Fibroblast of pulmonary artery (primary cell): ENCODE measurements at regions not wholly inside any gene's neighbourhood (a gene's known extent, or its start where the extent isn't known, plus 50 kb on each side); places are given as distances from the start of the nearest gene placed in this dataset.

Experiments used
- DNase-seq: peaks from one replicate; pipeline ENCODE4 v3.0.0-alpha.2; 2010; ENCODE audit warnings: low read depth
- H3K4me3 ChIP-seq: replicated peaks from 2 replicates; pipeline ENCODE4 v1.5.1; 2011; ENCODE audit warnings: low read depth, mild to moderate bottlenecking, control low read depth, low read length, moderate library complexity
- TF ChIP-seq, protein P1 (sequence below): IDR thresholded peaks from 2 replicates; pipeline ENCODE4 v1.5.1; 2011; ENCODE audit warnings: mild to moderate bottlenecking, control low read depth, low read length, inconsistent platforms; ENCODE audit errors: missing control alignments

GRCh38 chr2:39568561-39569006 is 97.1 kb upstream of the TMEM178A start:
- H3K4me3 ChIP-seq: no peak overlapping the region

DNA sequence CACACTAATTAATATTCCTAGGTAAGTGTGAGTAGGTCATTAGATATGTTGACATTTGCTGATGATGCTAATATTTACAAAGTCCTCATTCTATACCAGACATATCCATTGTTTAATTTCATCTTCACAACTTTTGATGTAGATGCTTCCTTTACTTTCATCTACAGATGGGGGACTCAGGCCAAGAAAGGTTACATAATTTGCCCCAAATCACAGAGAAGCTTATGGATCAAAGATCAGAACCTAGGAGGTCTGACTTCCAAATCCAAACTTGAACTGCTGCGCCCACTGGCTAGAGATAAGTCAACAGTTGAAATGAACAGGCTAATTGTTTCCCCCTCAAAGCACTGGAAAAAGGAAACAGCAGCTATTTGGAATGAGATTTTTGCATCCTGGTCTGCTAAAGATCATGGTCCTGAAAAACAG is 95.6 kb upstream of the TMEM178A start:
- TF ChIP-seq, protein P1, sequence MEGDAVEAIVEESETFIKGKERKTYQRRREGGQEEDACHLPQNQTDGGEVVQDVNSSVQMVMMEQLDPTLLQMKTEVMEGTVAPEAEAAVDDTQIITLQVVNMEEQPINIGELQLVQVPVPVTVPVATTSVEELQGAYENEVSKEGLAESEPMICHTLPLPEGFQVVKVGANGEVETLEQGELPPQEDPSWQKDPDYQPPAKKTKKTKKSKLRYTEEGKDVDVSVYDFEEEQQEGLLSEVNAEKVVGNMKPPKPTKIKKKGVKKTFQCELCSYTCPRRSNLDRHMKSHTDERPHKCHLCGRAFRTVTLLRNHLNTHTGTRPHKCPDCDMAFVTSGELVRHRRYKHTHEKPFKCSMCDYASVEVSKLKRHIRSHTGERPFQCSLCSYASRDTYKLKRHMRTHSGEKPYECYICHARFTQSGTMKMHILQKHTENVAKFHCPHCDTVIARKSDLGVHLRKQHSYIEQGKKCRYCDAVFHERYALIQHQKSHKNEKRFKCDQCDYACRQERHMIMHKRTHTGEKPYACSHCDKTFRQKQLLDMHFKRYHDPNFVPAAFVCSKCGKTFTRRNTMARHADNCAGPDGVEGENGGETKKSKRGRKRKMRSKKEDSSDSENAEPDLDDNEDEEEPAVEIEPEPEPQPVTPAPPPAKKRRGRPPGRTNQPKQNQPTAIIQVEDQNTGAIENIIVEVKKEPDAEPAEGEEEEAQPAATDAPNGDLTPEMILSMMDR: no peak
- no peak for DNase-seq
- no peak overlapping the region for H3K4me3 ChIP-seq

More at GRCh38 chr2:39568561-39569006, 97.1 kb upstream of the TMEM178A start:
- TF ChIP-seq, protein P1: no peak
- DNase-seq: peak; percentile 89

- no peak overlapping the region for H3K4me3 ChIP-seq
- TF ChIP-seq, protein P1: no peak
- no peak for DNase-seq
Observed at GRCh38 chr2:39570614-39571013, 95.1 kb upstream of the TMEM178A start.

GRCh38 chr2:39571111-39571731 is 94.5 kb upstream of the TMEM178A start:
- TF ChIP-seq, protein P1: no peak
- no peak overlapping the region for H3K4me3 ChIP-seq
- DNase-seq: no peak

GRCh38 chr2:39573276-39573675 is 92.4 kb upstream of the TMEM178A start:
- DNase-seq: no peak
- H3K4me3 ChIP-seq: no peak overlapping the region
- TF ChIP-seq, protein P1: no peak

DNA sequence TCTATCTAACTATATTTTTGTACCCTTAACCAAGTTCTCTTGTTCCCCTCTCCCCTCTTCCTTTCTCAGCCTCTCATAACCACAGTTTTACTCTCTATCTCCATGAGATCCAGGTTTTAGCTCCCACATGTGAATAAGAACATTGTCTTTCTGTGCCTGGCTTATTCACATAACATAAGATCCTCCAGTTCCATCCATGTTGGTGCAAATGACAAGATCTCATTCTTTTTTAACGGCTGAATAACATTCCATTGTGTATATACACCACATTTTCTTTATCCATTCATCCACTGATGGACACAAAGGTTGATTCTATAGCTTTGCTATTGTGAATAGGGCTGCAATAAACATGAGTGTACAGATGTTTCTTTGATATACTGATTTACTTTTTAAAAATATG is 83.9 kb upstream of the TMEM178A start:
- no peak for DNase-seq
- TF ChIP-seq, protein P1: no peak

DNA sequence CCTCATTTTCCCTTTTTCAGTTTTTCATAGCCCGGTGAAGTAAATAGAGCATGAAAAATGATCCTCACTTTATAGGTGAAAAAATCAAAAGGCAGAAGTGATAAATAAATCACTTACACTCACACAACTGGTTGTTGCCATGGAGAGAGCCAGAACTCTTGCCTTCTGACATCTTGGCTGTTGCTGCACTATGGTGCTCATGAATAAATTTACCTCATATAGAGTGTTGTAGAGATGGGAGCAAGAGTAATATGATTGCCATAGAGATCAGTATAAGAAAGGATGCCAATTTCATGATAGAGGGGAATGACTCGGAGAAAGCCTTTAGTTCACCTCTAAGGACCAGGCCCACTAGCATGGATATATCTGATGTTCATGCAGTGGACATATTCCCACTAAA is 82.5 kb upstream of the TMEM178A start:
- H3K4me3 ChIP-seq: no peak overlapping the region
- TF ChIP-seq, protein P1: no peak
- DNase-seq: no peak

More for the DNA sequence above, 83.9 kb upstream of the TMEM178A start:
- no peak overlapping the region for H3K4me3 ChIP-seq
